Trophoblast cell (in vitro differentiated cells and primary cell): ENCODE measurements at regions not wholly inside any gene's neighbourhood (a gene's known extent, or its start where the extent isn't known, plus 50 kb on each side); places are given as distances from the start of the nearest gene placed in this dataset.

Experiments
- DNase-seq, 2 donors: peaks; one replicate each; pipeline ENCODE4 v3.0.0-alpha.2; 2016
- H2AFZ ChIP-seq: 2 replicates; pipeline ENCODE4 v1.6.1; 2013; ENCODE audit warnings: low read length, moderate library complexity, mild to moderate bottlenecking; ENCODE audit not compliant: insufficient read depth, poor library complexity
- H2AK5ac ChIP-seq: 2 replicates; pipeline ENCODE4 v1.6.1; 2013; ENCODE audit warnings: mild to moderate bottlenecking, low read length
- H2BK120ac ChIP-seq: 2 replicates; pipeline ENCODE4 v1.6.1; 2013; ENCODE audit warnings: low read length, mild to moderate bottlenecking, moderate library complexity; ENCODE audit not compliant: insufficient read depth, poor library complexity
- H2BK12ac ChIP-seq: 2 replicates; pipeline ENCODE4 v1.6.1; 2013; ENCODE audit warnings: mild to moderate bottlenecking, low read length, moderate library complexity
- H2BK5ac ChIP-seq: 2 replicates; pipeline ENCODE4 v1.6.1; 2013; ENCODE audit warnings: low read length, low read depth, moderate library complexity, mild to moderate bottlenecking; ENCODE audit not compliant: poor library complexity
- H3K14ac ChIP-seq: 2 replicates; pipeline ENCODE4 v1.6.1; 2013; ENCODE audit warnings: mild to moderate bottlenecking, low read length
- H3K18ac ChIP-seq: 2 replicates; pipeline ENCODE4 v1.6.1; 2013; ENCODE audit warnings: mild to moderate bottlenecking, low read length
- H3K23ac ChIP-seq: 2 replicates; pipeline ENCODE4 v1.6.1; 2013; ENCODE audit warnings: low read length
- H3K27ac ChIP-seq: 2 replicates; pipeline ENCODE4 v1.5.1; 2013; ENCODE audit warnings: low read depth, mild to moderate bottlenecking, inconsistent platforms, low read length, moderate library complexity
- H3K27me3 ChIP-seq: 2 replicates; pipeline ENCODE4 v1.6.1; 2013; ENCODE audit warnings: inconsistent platforms, mild to moderate bottlenecking, low read length, moderate library complexity; ENCODE audit not compliant: insufficient read depth
- H3K36me3 ChIP-seq, 2 experiments: 1 replicate in 1 of 2; 2 replicates in 1 of 2; pipeline ENCODE4 v1.6.1; 2013; ENCODE audit warnings: low read length in 2 of 2, mild to moderate bottlenecking in 2 of 2, moderate library complexity in 1 of 2; ENCODE audit not compliant: insufficient read depth in 2 of 2, control insufficient read depth in 1 of 2
- H3K4ac ChIP-seq: 2 replicates; pipeline ENCODE4 v1.6.1; 2013; ENCODE audit warnings: low read depth, mild to moderate bottlenecking, low read length, moderate library complexity
- H3K4me1 ChIP-seq, 2 experiments: 1 replicate in 1 of 2; 2 replicates in 1 of 2; pipeline ENCODE4 v1.6.1; 2013; ENCODE audit warnings: low read length in 2 of 2, mild to moderate bottlenecking in 2 of 2, moderate library complexity in 1 of 2; ENCODE audit not compliant: insufficient read depth in 2 of 2, control insufficient read depth in 1 of 2
- H3K4me2 ChIP-seq: 2 replicates; pipeline ENCODE4 v1.6.1; 2013; ENCODE audit warnings: inconsistent platforms, mild to moderate bottlenecking, low read length, moderate library complexity
- H3K4me3 ChIP-seq: 2 replicates; pipeline ENCODE4 v1.5.1; 2013; ENCODE audit warnings: mild to moderate bottlenecking, low read depth, low read length, inconsistent platforms
- H3K79me1 ChIP-seq: one replicate; pipeline ENCODE4 v1.6.1; 2013; ENCODE audit warnings: low read length
- H3K79me2 ChIP-seq: 2 replicates; pipeline ENCODE4 v1.6.1; 2013; ENCODE audit warnings: low read length, mild to moderate bottlenecking; ENCODE audit not compliant: control insufficient read depth, insufficient read depth, poor library complexity
- H3K9ac ChIP-seq: 2 replicates; pipeline ENCODE4 v1.6.1; 2013; ENCODE audit warnings: mild to moderate bottlenecking, low read length
- H3K9me3 ChIP-seq: 2 replicates; pipeline ENCODE4 v1.6.1; 2013; ENCODE audit warnings: low read depth, mild to moderate bottlenecking, control low read depth, inconsistent platforms, low read length; ENCODE audit not compliant: insufficient read depth
- H4K12ac ChIP-seq: 2 replicates; pipeline ENCODE4 v1.6.1; 2013; ENCODE audit warnings: low read depth, mild to moderate bottlenecking, low read length, moderate library complexity
- H4K8ac ChIP-seq: 2 replicates; pipeline ENCODE4 v1.6.1; 2013; ENCODE audit warnings: low read depth, mild to moderate bottlenecking, low read length, moderate library complexity
- H4K91ac ChIP-seq: one replicate; pipeline ENCODE4 v1.6.1; 2013; ENCODE audit warnings: low read depth, mild to moderate bottlenecking, low read length, moderate library complexity
- WGBS: extraction: QIAGEN DNeasy Blood & Tissue Kit; methylation state at CpG from one replicate; pipeline ENCODE4 v1.1.7; 2013; ENCODE audit warnings: missing lambda C conversion rate; ENCODE audit not compliant: insufficient read length, insufficient coverage; ENCODE audit errors: extremely low coverage; 5-methylcytosine and 5-hydroxymethylcytosine counted together

DNA sequence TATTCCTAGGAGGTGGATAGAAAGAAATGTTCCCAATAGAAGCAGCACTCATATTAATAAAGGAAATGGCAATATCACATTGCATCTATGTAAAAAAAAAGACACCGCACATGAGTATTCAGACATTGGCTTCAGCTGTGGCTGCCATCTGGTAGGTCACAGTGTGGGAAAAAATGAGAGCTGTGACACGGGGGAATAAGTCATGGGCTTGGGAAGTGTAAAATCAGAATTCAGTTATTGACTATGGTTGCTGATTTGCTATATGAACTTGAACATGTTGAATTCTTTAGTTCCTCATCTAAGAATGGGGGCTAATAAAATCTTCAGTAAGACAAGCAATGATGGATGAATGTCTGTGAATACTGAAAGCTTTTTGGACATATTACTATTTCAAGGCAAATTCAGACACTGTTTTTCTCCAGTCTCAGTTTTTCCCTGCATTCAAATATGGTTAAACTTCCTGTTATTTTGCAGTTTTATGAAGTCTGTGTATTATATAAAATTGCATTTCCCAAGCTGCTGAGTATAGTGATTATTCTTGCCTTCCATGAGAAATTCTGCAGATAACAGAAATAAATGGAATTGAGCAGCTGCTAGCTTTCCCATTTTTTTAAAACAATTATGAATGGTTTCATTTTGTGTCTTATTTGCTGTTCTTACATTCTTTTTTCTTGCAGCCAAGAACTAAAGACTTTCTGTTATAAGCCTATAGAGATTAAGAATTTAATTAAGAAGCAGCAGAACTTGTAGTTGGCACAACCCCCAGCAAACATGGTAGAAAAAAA, 221.0 kb downstream of the ANKRD50 start:
- H3K14ac ChIP-seq, result no peak overlapping the region
- no peak overlapping the region for H3K4me3 ChIP-seq
- no peaks in the 10 kb centered on the region for H3K36me3 ChIP-seq
- H3K4me1 ChIP-seq, result no peaks in the 10 kb centered on the region
- no peaks in the 10 kb centered on the region for H3K79me1 ChIP-seq
- no peak overlapping the region for H4K91ac ChIP-seq
- peaks cover 2% of the 10 kb centered on the region for H3K9me3 ChIP-seq
- H4K12ac ChIP-seq, result no peak overlapping the region
- no peak overlapping the region for H4K8ac ChIP-seq
- no peak overlapping the region for H3K18ac ChIP-seq
- H3K9ac ChIP-seq, result no peak overlapping the region
- no peak overlapping the region for H3K4ac ChIP-seq
- H3K79me2 ChIP-seq, result no peaks in the 10 kb centered on the region
- no peak overlapping the region for H2BK120ac ChIP-seq
- H2AK5ac ChIP-seq, result no peak overlapping the region
- no peak overlapping the region for H3K23ac ChIP-seq
- no CpG with 5 or more reads among the region's 2 CpGs for WGBS
- no peak overlapping the region for H3K4me2 ChIP-seq
- H2AFZ ChIP-seq, result no peak overlapping the region
- H2BK12ac ChIP-seq, result no peak overlapping the region
- DNase-seq, result no peak
- no peaks in the 10 kb centered on the region for H3K27me3 ChIP-seq
- H3K27ac ChIP-seq, result no peak overlapping the region
- no peak overlapping the region for H2BK5ac ChIP-seq

DNA sequence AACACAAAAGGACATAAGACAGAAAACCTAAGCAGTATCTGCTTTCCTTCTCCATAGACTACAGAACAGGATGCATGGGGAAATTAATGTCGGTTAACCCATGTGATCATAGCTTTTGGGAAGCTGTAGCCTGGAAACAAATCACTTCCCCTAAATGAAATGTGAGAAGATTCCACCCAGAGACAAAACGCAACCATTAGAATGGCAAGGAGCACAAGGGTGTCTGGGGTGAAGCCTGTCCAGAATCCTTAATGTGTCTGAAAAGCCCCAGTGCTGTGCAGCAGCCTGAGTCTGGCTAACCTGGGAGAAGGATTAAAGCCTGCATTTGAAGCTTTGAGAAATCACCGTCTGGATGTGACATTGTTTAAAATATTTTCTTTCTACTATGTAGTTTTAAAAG, 213.3 kb downstream of the ANKRD50 start:
- no peaks in the 10 kb centered on the region for H3K79me2 ChIP-seq
- H3K27me3 ChIP-seq, result no peaks in the 10 kb centered on the region
- H3K18ac ChIP-seq, result no peak overlapping the region
- H3K9me3 ChIP-seq, result no peaks in the 10 kb centered on the region
- H3K27ac ChIP-seq, result no peak overlapping the region
- no peak for DNase-seq
- H4K91ac ChIP-seq, result no peak overlapping the region
- no peak overlapping the region for H3K4me2 ChIP-seq
- H3K14ac ChIP-seq, result no peak overlapping the region
- no peak overlapping the region for H2BK5ac ChIP-seq
- H3K9ac ChIP-seq, result no peak overlapping the region
- H3K23ac ChIP-seq, result no peak overlapping the region
- no peak overlapping the region for H2AK5ac ChIP-seq
- no peak overlapping the region for H3K4me3 ChIP-seq
- no peak overlapping the region for H3K4ac ChIP-seq
- H4K8ac ChIP-seq, result no peak overlapping the region
- no CpG with 5 or more reads among the region's 3 CpGs for WGBS
- no peaks in the 10 kb centered on the region for H3K36me3 ChIP-seq
- H3K4me1 ChIP-seq, result peaks cover 0 to 2% of the 10 kb centered on the region in 2 experiments
- H3K79me1 ChIP-seq, result no peaks in the 10 kb centered on the region
- H2BK120ac ChIP-seq, result no peak overlapping the region
- no peak overlapping the region for H2BK12ac ChIP-seq
- no peak overlapping the region for H2AFZ ChIP-seq
- no peak overlapping the region for H4K12ac ChIP-seq

DNA sequence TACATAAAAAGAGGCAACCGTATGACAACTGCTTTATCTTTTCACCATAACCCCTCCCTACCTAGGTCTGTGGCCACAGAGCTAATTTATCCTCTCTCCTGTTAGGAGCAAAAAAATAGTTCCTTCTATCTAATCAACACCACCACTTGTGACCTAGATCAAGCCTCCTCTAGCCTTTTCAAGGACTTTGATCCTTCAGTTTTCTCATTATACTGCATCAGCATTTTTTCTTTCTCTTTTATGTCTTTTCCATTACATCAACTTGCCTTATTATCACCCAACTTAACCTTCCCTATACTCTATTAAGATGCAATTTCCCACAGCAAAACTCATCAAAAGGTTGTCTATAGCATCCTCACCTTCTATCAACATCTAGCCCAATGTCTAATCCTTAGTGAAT, 211.0 kb downstream of the ANKRD50 start:
- H3K27me3 ChIP-seq, result no peaks in the 10 kb centered on the region

GRCh38 chr4:124504431-124504830, 208.1 kb downstream of the ANKRD50 start:
- H4K8ac ChIP-seq, result no peak overlapping the region
- no peaks in the 10 kb centered on the region for H3K79me2 ChIP-seq
- no peak overlapping the region for H3K23ac ChIP-seq
- no peak for DNase-seq
- no peak overlapping the region for H4K12ac ChIP-seq
- H3K79me1 ChIP-seq, result no peaks in the 10 kb centered on the region
- H3K4me1 ChIP-seq, result no peaks in the 10 kb centered on the region
- WGBS, result no CpG with 5 or more reads among the region's 2 CpGs
- no peak overlapping the region for H2AFZ ChIP-seq
- H3K9ac ChIP-seq, result no peak overlapping the region
- no peak overlapping the region for H2BK12ac ChIP-seq
- no peak overlapping the region for H2AK5ac ChIP-seq
- H2BK120ac ChIP-seq, result no peak overlapping the region
- no peak overlapping the region for H2BK5ac ChIP-seq
- H3K14ac ChIP-seq, result no peak overlapping the region
- H3K27me3 ChIP-seq, result no peaks in the 10 kb centered on the region
- H4K91ac ChIP-seq, result no peak overlapping the region
- no peak overlapping the region for H3K27ac ChIP-seq
- no peak overlapping the region for H3K4ac ChIP-seq
- no peak overlapping the region for H3K4me2 ChIP-seq
- H3K18ac ChIP-seq, result no peak overlapping the region
- no peaks in the 10 kb centered on the region for H3K36me3 ChIP-seq
- H3K9me3 ChIP-seq, result no peaks in the 10 kb centered on the region
- no peak overlapping the region for H3K4me3 ChIP-seq

More for the DNA sequence above, 211.0 kb downstream of the ANKRD50 start:
- no peak overlapping the region for H4K91ac ChIP-seq
- no peak overlapping the region for H3K14ac ChIP-seq
- H3K9ac ChIP-seq, result no peak overlapping the region
- H3K23ac ChIP-seq, result no peak overlapping the region
- H4K8ac ChIP-seq, result no peak overlapping the region
- H2BK5ac ChIP-seq, result no peak overlapping the region
- DNase-seq, result no peak
- no peak overlapping the region for H3K18ac ChIP-seq
- H3K79me2 ChIP-seq, result no peaks in the 10 kb centered on the region
- WGBS, result no CpG with 5 or more reads among the region's 1 CpG
- no peak overlapping the region for H3K4ac ChIP-seq
- no peak overlapping the region for H3K27ac ChIP-seq
- H2AFZ ChIP-seq, result no peak overlapping the region
- no peak overlapping the region for H2BK12ac ChIP-seq
- no peak overlapping the region for H2BK120ac ChIP-seq
- no peak overlapping the region for H3K4me3 ChIP-seq
- no peaks in the 10 kb centered on the region for H3K36me3 ChIP-seq
- no peak overlapping the region for H2AK5ac ChIP-seq
- H3K4me1 ChIP-seq, result peaks cover 0 to 2% of the 10 kb centered on the region in 2 experiments
- no peak overlapping the region for H4K12ac ChIP-seq
- H3K79me1 ChIP-seq, result no peaks in the 10 kb centered on the region
- H3K9me3 ChIP-seq, result no peaks in the 10 kb centered on the region
- H3K4me2 ChIP-seq, result no peak overlapping the region
